ENCODE measurements at regions not wholly inside any gene's neighbourhood (a gene's known extent, or its start where the extent isn't known, plus 50 kb on each side); places are given as distances from the start of the nearest gene placed in this dataset.

DNA sequence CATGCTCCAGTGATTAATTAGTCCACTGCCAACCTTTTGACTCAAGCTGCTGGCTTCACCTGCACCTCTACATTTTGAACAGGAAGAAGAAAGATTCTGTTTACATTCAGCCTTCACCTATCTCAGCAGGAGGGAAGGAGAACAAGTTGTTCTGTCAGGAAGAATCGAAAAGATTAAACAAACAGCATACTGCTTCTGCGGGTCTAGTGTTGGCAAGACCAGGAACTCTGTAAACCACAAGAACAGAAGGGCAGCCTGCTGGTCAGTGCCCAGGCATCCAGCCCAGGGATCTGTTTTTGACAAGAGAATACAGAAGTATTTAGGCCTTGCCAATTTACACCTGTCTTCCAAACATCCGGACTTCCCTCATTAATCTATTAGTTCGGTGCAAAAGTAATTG, 189.7 kb downstream of the CHD9NB start:
- DNase-seq: no peak
- no peak overlapping the region for H3K27ac ChIP-seq (ENCODE audit: low read depth in 1 of 2, low read length in 1 of 2)
- ATAC-seq (ENCODE audit: insufficient read depth, low FRiP score): no peak

DNA sequence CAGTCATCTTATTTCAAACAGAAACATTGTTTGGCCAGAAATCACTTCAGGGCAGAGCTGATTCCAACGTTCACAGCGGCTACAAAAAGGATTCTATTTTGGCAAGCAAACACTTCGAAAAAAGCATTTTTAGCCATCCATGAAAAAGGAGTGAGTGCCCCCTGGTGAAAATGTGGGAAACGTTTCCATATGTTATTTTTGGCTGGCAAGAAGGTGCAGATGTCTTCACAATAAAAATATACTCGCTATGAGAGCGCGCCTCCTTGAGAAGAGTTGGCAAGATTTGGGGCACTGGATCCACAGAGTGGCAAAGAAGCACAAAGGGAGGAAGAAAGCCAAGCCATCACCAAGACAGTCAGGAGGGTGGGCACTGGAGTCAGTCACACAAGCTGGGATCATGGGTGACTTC, 191.1 kb downstream of the CHD9NB start:
- H3K9ac ChIP-seq (ENCODE audit: insufficient read depth in 1 of 2, low read length in 2 of 2): no peak overlapping the region
- H3K27me3 ChIP-seq (ENCODE audit: control insufficient read depth in 3 of 3, insufficient read depth in 3 of 3, low read length in 2 of 3): no peaks in the 10 kb centered on the region
- TF ChIP-seq, protein P1, sequence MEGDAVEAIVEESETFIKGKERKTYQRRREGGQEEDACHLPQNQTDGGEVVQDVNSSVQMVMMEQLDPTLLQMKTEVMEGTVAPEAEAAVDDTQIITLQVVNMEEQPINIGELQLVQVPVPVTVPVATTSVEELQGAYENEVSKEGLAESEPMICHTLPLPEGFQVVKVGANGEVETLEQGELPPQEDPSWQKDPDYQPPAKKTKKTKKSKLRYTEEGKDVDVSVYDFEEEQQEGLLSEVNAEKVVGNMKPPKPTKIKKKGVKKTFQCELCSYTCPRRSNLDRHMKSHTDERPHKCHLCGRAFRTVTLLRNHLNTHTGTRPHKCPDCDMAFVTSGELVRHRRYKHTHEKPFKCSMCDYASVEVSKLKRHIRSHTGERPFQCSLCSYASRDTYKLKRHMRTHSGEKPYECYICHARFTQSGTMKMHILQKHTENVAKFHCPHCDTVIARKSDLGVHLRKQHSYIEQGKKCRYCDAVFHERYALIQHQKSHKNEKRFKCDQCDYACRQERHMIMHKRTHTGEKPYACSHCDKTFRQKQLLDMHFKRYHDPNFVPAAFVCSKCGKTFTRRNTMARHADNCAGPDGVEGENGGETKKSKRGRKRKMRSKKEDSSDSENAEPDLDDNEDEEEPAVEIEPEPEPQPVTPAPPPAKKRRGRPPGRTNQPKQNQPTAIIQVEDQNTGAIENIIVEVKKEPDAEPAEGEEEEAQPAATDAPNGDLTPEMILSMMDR (IDR thresholded peaks at IDR 0.05; ENCODE audit: control extremely low read depth, extremely low read depth): no peak
- H3K27ac ChIP-seq (ENCODE audit: low read depth in 1 of 2, low read length in 1 of 2): no peak overlapping the region
- no peak overlapping the region for H3K4me3 ChIP-seq
- no peaks in the 10 kb centered on the region for H3K4me1 ChIP-seq (ENCODE audit: control insufficient read depth in 5 of 5, insufficient read depth in 5 of 5, low read length in 5 of 5)
- 35 to 53% methylated on average over 7 of the region's 7 CpGs for WGBS, 2 donors
- no peaks in the 10 kb centered on the region for H3K36me3 ChIP-seq (ENCODE audit: control insufficient read depth in 4 of 4, insufficient read depth in 4 of 4, low read length in 4 of 4)
- ATAC-seq (ENCODE audit: insufficient read depth, low FRiP score) (no peak), DNase-seq (peak; percentile 78 to 92 (median 91))
- H3K9me3 ChIP-seq (ENCODE audit: control insufficient read depth in 4 of 4, insufficient read depth in 3 of 4, low read length in 3 of 4): peaks cover 0 to 3% (median 0%) of the 10 kb centered on the region in 4 donors

More for the DNA sequence above, 189.7 kb downstream of the CHD9NB start:
- TF ChIP-seq, protein P1 (IDR thresholded peaks at IDR 0.05; ENCODE audit: control extremely low read depth, extremely low read depth): no peak
- Histone ChIP-seq H3K4me1 (ENCODE audit: control insufficient read depth in 5 of 5, insufficient read depth in 5 of 5, low read length in 5 of 5) (no peaks in the 10 kb centered on the region), H3K36me3 (ENCODE audit: control insufficient read depth in 4 of 4, insufficient read depth in 4 of 4, low read length in 4 of 4) (no peaks in the 10 kb centered on the region), H3K4me3 (no peak overlapping the region), H3K9ac (ENCODE audit: insufficient read depth in 1 of 2, low read length in 2 of 2) (no peak overlapping the region), H3K27me3 (ENCODE audit: control insufficient read depth in 3 of 3, insufficient read depth in 3 of 3, low read length in 2 of 3) (no peaks in the 10 kb centered on the region), H3K9me3 (ENCODE audit: control insufficient read depth in 4 of 4, insufficient read depth in 3 of 4, low read length in 3 of 4) (peaks cover 0 to 3% (median 0%) of the 10 kb centered on the region in 4 donors)
- WGBS, 2 donors: 66 to 79% methylated on average over 4 of the region's 4 CpGs

DNA sequence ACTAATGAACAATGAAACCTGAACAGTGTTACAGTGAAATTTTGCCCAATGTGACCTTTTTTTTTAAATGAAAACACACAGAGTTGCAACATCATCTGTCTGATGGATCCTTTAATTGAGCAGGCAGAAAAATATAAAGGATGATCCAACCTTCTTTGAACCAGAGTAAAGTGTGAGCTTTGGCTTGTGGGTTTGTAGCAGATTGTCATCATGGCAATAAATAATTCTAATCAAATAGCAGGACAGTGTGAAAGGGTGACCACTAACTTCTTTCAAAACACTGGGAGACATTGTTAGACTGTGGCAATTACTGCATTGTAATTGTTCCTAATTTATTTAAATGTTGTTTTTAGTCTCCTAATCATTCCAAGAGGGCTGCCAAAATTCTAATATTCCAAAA, 197.2 kb downstream of the CHD9NB start:
- Histone ChIP-seq H3K9me3 (ENCODE audit: control insufficient read depth in 4 of 4, insufficient read depth in 3 of 4, low read length in 3 of 4) (peaks cover 0 to 12% (median 9%) of the 10 kb centered on the region in 4 donors), H3K36me3 (ENCODE audit: control insufficient read depth in 4 of 4, insufficient read depth in 4 of 4, low read length in 4 of 4) (no peaks in the 10 kb centered on the region), H3K27me3 (ENCODE audit: control insufficient read depth in 3 of 3, insufficient read depth in 3 of 3, low read length in 2 of 3) (no peaks in the 10 kb centered on the region), H3K4me3 (no peak overlapping the region), H3K4me1 (ENCODE audit: control insufficient read depth in 5 of 5, insufficient read depth in 5 of 5, low read length in 5 of 5) (no peaks in the 10 kb centered on the region), H3K27ac (ENCODE audit: low read depth in 1 of 2, low read length in 1 of 2) (no peak overlapping the region), H3K9ac (ENCODE audit: insufficient read depth in 1 of 2, low read length in 2 of 2) (no peak overlapping the region)
- TF ChIP-seq, protein P1 (IDR thresholded peaks at IDR 0.05; ENCODE audit: control extremely low read depth, extremely low read depth): no peak
- DNase-seq (no peak), ATAC-seq (ENCODE audit: insufficient read depth, low FRiP score) (no peak)

DNA sequence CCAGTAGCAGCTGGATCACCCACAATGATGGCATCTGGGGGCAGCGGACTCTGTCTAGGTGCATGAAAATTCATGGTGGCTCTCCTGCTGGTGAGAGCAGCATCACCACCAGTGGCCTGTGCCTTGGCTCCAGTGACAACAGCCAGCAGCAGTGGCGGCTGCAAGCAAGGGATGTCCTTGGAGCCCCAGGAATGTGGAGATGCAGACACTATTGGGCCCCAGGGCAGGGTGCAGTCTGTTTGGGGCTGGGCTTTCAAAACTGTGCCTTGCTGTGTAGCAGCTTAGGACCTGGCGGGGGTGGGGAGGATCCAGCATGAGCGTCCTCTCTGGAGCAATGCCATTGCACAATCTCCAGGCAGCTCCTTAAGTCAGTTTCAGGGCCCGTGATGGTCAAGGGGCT, 199.7 kb downstream of the CHD9NB start:
- H3K9me3 ChIP-seq (ENCODE audit: control insufficient read depth in 4 of 4, insufficient read depth in 3 of 4, low read length in 3 of 4): peaks cover 0 to 16% (median 10%) of the 10 kb centered on the region in 4 donors
- H3K36me3 ChIP-seq (ENCODE audit: control insufficient read depth in 4 of 4, insufficient read depth in 4 of 4, low read length in 4 of 4): no peaks in the 10 kb centered on the region
- no peak overlapping the region for H3K27ac ChIP-seq (ENCODE audit: low read depth in 1 of 2, low read length in 1 of 2)
- no peak for ATAC-seq (ENCODE audit: insufficient read depth, low FRiP score)
- no peaks in the 10 kb centered on the region for H3K4me1 ChIP-seq (ENCODE audit: control insufficient read depth in 5 of 5, insufficient read depth in 5 of 5, low read length in 5 of 5)
- no peak overlapping the region for H3K9ac ChIP-seq (ENCODE audit: insufficient read depth in 1 of 2, low read length in 2 of 2)
- H3K4me3 ChIP-seq: no peak overlapping the region
- TF ChIP-seq, protein P1 (IDR thresholded peaks at IDR 0.05; ENCODE audit: control extremely low read depth, extremely low read depth): no peak
- 73 to 84% methylated on average over 5 of the region's 5 CpGs for WGBS, 2 donors
- no peak for DNase-seq
- no peaks in the 10 kb centered on the region for H3K27me3 ChIP-seq (ENCODE audit: control insufficient read depth in 3 of 3, insufficient read depth in 3 of 3, low read length in 2 of 3)
